GM12873 (cell line): ENCODE measurements at regions not wholly inside any gene's neighbourhood (a gene's known extent, or its start where the extent isn't known, plus 50 kb on each side); places are given as distances from the start of the nearest gene placed in this dataset.

Experiments
- CTCF ChIP-seq: IDR thresholded peaks from 2 replicates; pipeline ENCODE4 v1.5.1; 2012; ENCODE audit warnings: low read depth, mild to moderate bottlenecking, moderate library complexity, low read length, control low read depth; ENCODE audit not compliant: insufficient read depth; ENCODE audit errors: missing control alignments

DNA sequence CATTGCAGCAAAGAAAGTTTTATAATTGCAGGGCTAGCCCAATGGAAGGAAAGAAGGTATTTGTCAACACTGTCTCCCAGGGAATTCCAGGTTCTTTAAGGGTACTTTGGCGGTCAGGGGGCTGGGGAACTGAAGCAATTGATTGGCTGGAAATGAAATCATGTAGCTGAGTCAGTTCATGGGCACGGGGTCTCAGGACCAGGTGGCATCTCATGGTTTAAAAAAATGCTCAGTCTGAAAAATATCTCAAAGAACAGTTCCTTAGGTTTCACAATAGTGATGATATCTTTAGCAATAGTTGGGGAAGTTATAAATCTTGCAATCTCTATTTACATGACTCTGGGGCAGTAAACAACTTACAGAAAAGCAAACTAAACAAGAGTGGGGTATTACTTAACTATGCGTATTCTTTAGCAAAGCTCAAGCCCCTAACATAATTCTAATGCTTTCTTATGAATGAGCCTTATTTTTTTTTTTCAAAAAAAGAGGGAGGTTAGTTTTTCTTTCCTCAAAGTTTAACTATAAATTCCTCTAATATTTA, 376.9 kb upstream of the NRG3 start:
- no peak for TF ChIP-seq CTCF

- no peak for TF ChIP-seq CTCF
These were observed 372.2 kb upstream of the NRG3 start for GRCh38 chr10:81502677-81503359.

- no peak for TF ChIP-seq CTCF
These were observed 360.2 kb upstream of the NRG3 start for GRCh38 chr10:81514811-81515210.

GRCh38 chr10:81520688-81521087, 354.3 kb upstream of the NRG3 start:
- TF ChIP-seq CTCF: no peak

DNA sequence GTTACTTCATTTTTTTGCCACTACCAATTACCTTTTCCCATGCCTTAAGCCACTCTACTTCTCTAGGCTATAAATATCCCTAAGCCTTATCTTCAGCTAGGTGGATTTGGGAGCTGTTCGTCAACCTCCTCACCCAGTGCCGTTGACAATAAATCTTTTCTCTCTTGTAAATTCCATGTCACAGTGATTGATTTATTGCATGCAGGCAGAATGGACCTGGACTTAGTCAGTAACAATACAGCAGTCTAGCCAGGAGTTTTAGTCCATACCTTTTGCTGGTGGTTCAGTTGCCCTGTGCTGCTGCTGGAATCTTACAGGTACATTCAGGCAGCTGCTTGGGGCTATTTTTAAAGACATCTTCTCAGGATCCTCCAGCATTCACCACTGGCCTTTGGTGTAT, 350.5 kb upstream of the NRG3 start:
- no peak for TF ChIP-seq CTCF

DNA sequence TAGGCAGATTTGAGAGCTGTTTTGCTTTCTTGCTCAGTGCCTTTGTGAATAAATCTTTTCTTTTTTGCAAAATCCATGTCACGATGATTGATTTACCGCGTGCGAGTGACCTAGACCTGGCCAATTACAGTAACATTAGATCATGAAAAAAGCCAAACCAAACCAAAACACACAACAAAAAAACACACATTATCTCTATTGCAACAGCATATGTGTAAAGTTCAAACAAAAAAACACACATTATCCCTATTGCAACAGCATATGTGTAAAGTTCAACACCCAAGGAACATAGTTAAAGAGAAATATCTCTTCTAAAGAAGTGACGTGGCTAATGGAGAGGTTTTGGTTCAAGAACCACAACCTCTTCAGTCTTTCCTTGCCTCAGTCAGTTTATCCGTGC, 342.6 kb upstream of the NRG3 start:
- TF ChIP-seq CTCF: no peak

- no peak for TF ChIP-seq CTCF
These were observed 340.0 kb upstream of the NRG3 start for GRCh38 chr10:81534991-81535390.
